Thymus (tissue), 11 donors: ENCODE measurements at regions not wholly inside any gene's neighbourhood (a gene's known extent, or its start where the extent isn't known, plus 50 kb on each side); places are given as distances from the start of the nearest gene placed in this dataset.

Experiments used
- DNase-seq, 9 donors: peaks; one replicate each; pipeline ENCODE4 v3.0.0-alpha.2; 2013; ENCODE audit warnings: low spot score in 9 of 9, low read depth in 6 of 9, missing footprints in 1 of 9
- H3K27ac ChIP-seq, 2 donors: one replicate each; pipeline ENCODE4 v1.5.1; 2013; ENCODE audit warnings: control low read depth in 1 of 2, low read depth in 1 of 2, low read length in 1 of 2, mild to moderate bottlenecking in 1 of 2, moderate library complexity in 1 of 2
- H3K27me3 ChIP-seq, 2 donors: one replicate each; pipeline ENCODE4 v1.5.1; 2013; ENCODE audit warnings: low read length in 1 of 2; ENCODE audit not compliant: control insufficient read depth in 2 of 2, insufficient read depth in 1 of 2
- H3K36me3 ChIP-seq, 2 donors: one replicate each; pipeline ENCODE4 v1.5.1; 2013; ENCODE audit warnings: low read length in 1 of 2, mild to moderate bottlenecking in 1 of 2, moderate library complexity in 1 of 2; ENCODE audit not compliant: control insufficient read depth in 2 of 2, insufficient read depth in 2 of 2
- H3K4me1 ChIP-seq, 2 donors: one replicate each; pipeline ENCODE4 v1.5.1; 2013; ENCODE audit warnings: low read length in 2 of 2; ENCODE audit not compliant: control insufficient read depth in 2 of 2, insufficient read depth in 2 of 2
- H3K4me3 ChIP-seq, 2 donors: one replicate each; pipeline ENCODE4 v1.5.1; 2013; ENCODE audit warnings: low read length in 2 of 2, control low read depth in 1 of 2, mild to moderate bottlenecking in 1 of 2
- H3K9me3 ChIP-seq, 2 donors: one replicate each; pipeline ENCODE4 v1.5.1; 2013; ENCODE audit warnings: low read length in 1 of 2, mild to moderate bottlenecking in 1 of 2; ENCODE audit not compliant: control insufficient read depth in 2 of 2, insufficient read depth in 1 of 2
- WGBS: extraction: QIAGEN DNeasy Blood & Tissue Kit; methylation state at CpG from one replicate; pipeline ENCODE4 v1.1.7; 2013; 5-methylcytosine and 5-hydroxymethylcytosine counted together
- donor health status: healthy.

GRCh38 chr4:98796991-98797390 is 131.9 kb downstream of the EIF4E start:
- no peak overlapping the region for H3K27ac ChIP-seq
- no peaks in the 10 kb centered on the region for H3K9me3 ChIP-seq
- H3K27me3 ChIP-seq: no peaks in the 10 kb centered on the region
- H3K4me3 ChIP-seq: no peak overlapping the region
- no peaks in the 10 kb centered on the region for H3K4me1 ChIP-seq
- WGBS: 97% methylated on average over 7 of the region's 7 CpGs
- no peaks in the 10 kb centered on the region for H3K36me3 ChIP-seq
- DNase-seq: no peak

GRCh38 chr4:98794565-98795205 is 134.2 kb downstream of the EIF4E start:
- Histone ChIP-seq H3K36me3 (no peaks in the 10 kb centered on the region), H3K9me3 (no peaks in the 10 kb centered on the region), H3K27me3 (no peaks in the 10 kb centered on the region), H3K27ac (no peak overlapping the region), H3K4me3 (no peak overlapping the region), H3K4me1 (no peaks in the 10 kb centered on the region)
- no peak for DNase-seq
- WGBS: 94% methylated on average over 3 of the region's 3 CpGs

GRCh38 chr4:98793658-98794057 is 135.2 kb upstream of the TSPAN5 start:
- H3K27ac ChIP-seq: no peak overlapping the region
- DNase-seq: no peak
- H3K36me3 ChIP-seq: no peaks in the 10 kb centered on the region
- no peaks in the 10 kb centered on the region for H3K4me1 ChIP-seq
- H3K4me3 ChIP-seq: no peak overlapping the region
- 95% methylated on average over 3 of the region's 3 CpGs for WGBS
- no peaks in the 10 kb centered on the region for H3K27me3 ChIP-seq
- no peaks in the 10 kb centered on the region for H3K9me3 ChIP-seq

- Histone ChIP-seq H3K4me3 (no peak overlapping the region), H3K27me3 (no peaks in the 10 kb centered on the region), H3K9me3 (no peaks in the 10 kb centered on the region), H3K36me3 (no peaks in the 10 kb centered on the region), H3K4me1 (no peaks in the 10 kb centered on the region), H3K27ac (no peak overlapping the region)
- WGBS: 73% methylated on average over 6 of the region's 6 CpGs
- no peak for DNase-seq
These were observed 128.5 kb upstream of the TSPAN5 start for GRCh38 chr4:98786866-98787265.

- Histone ChIP-seq H3K9me3 (no peaks in the 10 kb centered on the region), H3K27me3 (no peaks in the 10 kb centered on the region), H3K4me1 (no peaks in the 10 kb centered on the region), H3K36me3 (no peaks in the 10 kb centered on the region), H3K27ac (no peak overlapping the region), H3K4me3 (no peak overlapping the region)
- no peak for DNase-seq
- WGBS: 97% methylated on average over 4 of the region's 4 CpGs
These were observed 126.7 kb upstream of the TSPAN5 start for GRCh38 chr4:98784947-98785706.

- H3K27me3 ChIP-seq: no peaks in the 10 kb centered on the region
- H3K4me3 ChIP-seq: no peak overlapping the region
- no peaks in the 10 kb centered on the region for H3K4me1 ChIP-seq
- no peaks in the 10 kb centered on the region for H3K36me3 ChIP-seq
- 95% methylated on average over 5 of the region's 5 CpGs for WGBS
- DNase-seq: no peak
- H3K27ac ChIP-seq: no peak overlapping the region
- no peaks in the 10 kb centered on the region for H3K9me3 ChIP-seq
These were observed 123.4 kb upstream of the TSPAN5 start for GRCh38 chr4:98781641-98782357.

- no peaks in the 10 kb centered on the region for H3K9me3 ChIP-seq
- no peak for DNase-seq
- H3K36me3 ChIP-seq: no peaks in the 10 kb centered on the region
- H3K4me3 ChIP-seq: no peak overlapping the region
- H3K27me3 ChIP-seq: no peaks in the 10 kb centered on the region
- H3K4me1 ChIP-seq: no peaks in the 10 kb centered on the region
- WGBS: 77% methylated on average over 3 of the region's 3 CpGs
- no peak overlapping the region for H3K27ac ChIP-seq
These were observed 122.5 kb upstream of the TSPAN5 start for GRCh38 chr4:98780926-98781325.

- no peaks in the 10 kb centered on the region for H3K9me3 ChIP-seq
- 95% methylated on average over 3 of the region's 3 CpGs for WGBS
- no peak overlapping the region for H3K27ac ChIP-seq
- no peaks in the 10 kb centered on the region for H3K36me3 ChIP-seq
- H3K4me3 ChIP-seq: no peak overlapping the region
- no peaks in the 10 kb centered on the region for H3K27me3 ChIP-seq
- H3K4me1 ChIP-seq: no peaks in the 10 kb centered on the region
- no peak for DNase-seq
These were observed 120.7 kb upstream of the TSPAN5 start for GRCh38 chr4:98779088-98779487.

- no peaks in the 10 kb centered on the region for H3K36me3 ChIP-seq
- H3K27ac ChIP-seq: no peak overlapping the region
These were observed 119.8 kb upstream of the TSPAN5 start for GRCh38 chr4:98778206-98778605.

More at GRCh38 chr4:98778206-98778605, 119.8 kb upstream of the TSPAN5 start:
- H3K4me3 ChIP-seq: no peak overlapping the region
- no peaks in the 10 kb centered on the region for H3K27me3 ChIP-seq
- no peaks in the 10 kb centered on the region for H3K9me3 ChIP-seq
- no peak for DNase-seq
- H3K4me1 ChIP-seq: no peaks in the 10 kb centered on the region
- WGBS: 93% methylated on average over 4 of the region's 4 CpGs
